MCF 10A (cell line): ENCODE measurements at regions not wholly inside any gene's neighbourhood (a gene's known extent, or its start where the extent isn't known, plus 50 kb on each side); places are given as distances from the start of the nearest gene placed in this dataset.

Experiments
- BruUV-seq: library from RNA; stranded (reverse); fragments of 400-500 nt; replicated peaks from 2 replicates; lab custom pipeline; 2021; lab: Mats Ljungman, UMichigan
- CTCF ChIA-PET: fragments of 300-600 bp; sonication (Branson Sonifier 250); formaldehyde crosslinking; extraction: SDS; loops from one replicate; lab custom pipeline; 2021; ENCODE audit warnings: antibody characterized with exemption, inconsistent platforms; lab: Yijun Ruan, JAX
- POLR2A ChIA-PET: fragments of 300-600, 350-650 bp; sonication (Branson Sonifier 250); formaldehyde crosslinking; extraction: SDS; loops from one replicate; lab custom pipeline; 2020; ENCODE audit warnings: antibody characterized with exemption, inconsistent platforms; lab: Yijun Ruan, JAX
- DNase-seq: peaks from one replicate; pipeline ENCODE4 v3.0.0-alpha.2; 2018; ENCODE audit not compliant: unreplicated experiment
- H3K27ac Mint-ChIP-seq: one replicate; pipeline ENCODE4 v1.8.0; 2022; ENCODE audit warnings: mild to moderate bottlenecking, low read depth, mixed read lengths; ENCODE audit not compliant: unreplicated experiment
- H3K27me3 Mint-ChIP-seq: one replicate; pipeline ENCODE4 v1.8.0; 2022; ENCODE audit warnings: mixed read lengths; ENCODE audit not compliant: insufficient read depth, unreplicated experiment
- H3K36me3 Mint-ChIP-seq: one replicate; pipeline ENCODE4 v1.8.0; 2022; ENCODE audit warnings: mild to moderate bottlenecking, moderate library complexity, mixed read lengths; ENCODE audit not compliant: insufficient read depth, unreplicated experiment
- H3K4me1 Mint-ChIP-seq: one replicate; pipeline ENCODE4 v1.8.0; 2022; ENCODE audit warnings: mixed read lengths; ENCODE audit not compliant: insufficient read depth, unreplicated experiment
- H3K4me3 Mint-ChIP-seq: one replicate; pipeline ENCODE4 v1.8.0; 2022; ENCODE audit warnings: mild to moderate bottlenecking, moderate library complexity, mixed read lengths; ENCODE audit not compliant: unreplicated experiment
- H3K9me3 Mint-ChIP-seq: one replicate; pipeline ENCODE4 v1.8.0; 2022; ENCODE audit warnings: mixed read lengths; ENCODE audit not compliant: unreplicated experiment
- CTCF ChIP-seq: fragments of 200-600 bp; IDR thresholded peaks from one replicate; pipeline ENCODE4 v1.8.0; 2022; ENCODE audit warnings: antibody characterized with exemption, mild to moderate bottlenecking; ENCODE audit not compliant: unreplicated experiment
- intact Hi-C: fragments of 100-400 bp; cut with micrococcal nuclease; formaldehyde crosslinking; loops from 2 replicates; pipeline ENCODE4 v1.14.1; 2022

DNA sequence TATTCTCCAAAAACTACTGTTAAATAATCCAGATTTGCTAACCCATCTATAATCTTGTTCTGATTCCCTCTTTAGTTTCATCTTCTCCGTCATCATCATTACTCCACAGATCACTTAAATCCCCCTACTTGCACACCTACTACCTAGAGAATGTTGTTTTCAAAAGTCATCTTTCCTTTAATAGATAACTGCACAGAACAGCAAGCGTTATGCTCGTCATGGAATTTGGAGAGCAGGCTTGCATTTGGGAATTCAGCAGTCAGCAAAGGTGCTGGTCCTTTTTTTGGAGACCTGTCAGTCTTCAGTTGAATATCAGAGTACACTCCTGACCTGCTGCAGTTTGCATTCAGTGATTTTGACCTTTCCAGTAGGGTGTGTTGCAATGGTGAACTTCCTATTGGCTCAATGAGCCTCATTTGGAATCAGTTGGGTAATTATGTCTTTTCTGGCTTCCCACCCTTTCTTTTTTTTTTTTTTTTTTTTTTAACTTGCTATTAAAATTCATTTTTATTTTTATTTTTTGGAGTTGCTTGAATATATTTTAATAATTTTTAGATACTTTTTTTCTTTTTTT is 110.6 kb downstream of the HNRNPLL start:
- ChIA-PET POLR2A (no interaction called here), CTCF (no interaction called here)
- Mint-ChIP-seq H3K4me1 (no peaks in the 10 kb centered on the region), H3K27ac (no peak overlapping the region), H3K4me3 (no peak overlapping the region), H3K9me3 (no peaks in the 10 kb centered on the region), H3K36me3 (no peaks in the 10 kb centered on the region), H3K27me3 (no peaks in the 10 kb centered on the region)
- no peak for DNase-seq
- TF ChIP-seq CTCF: no peak
- intact Hi-C loops: no loop called here
- BruUV-seq: no TSS peak

GRCh38 chr2:38491436-38491835 is 111.3 kb downstream of the HNRNPLL start:
- Mint-ChIP-seq H3K36me3 (no peaks in the 10 kb centered on the region), H3K27me3 (no peaks in the 10 kb centered on the region), H3K4me3 (no peak overlapping the region), H3K4me1 (no peaks in the 10 kb centered on the region), H3K27ac (no peak overlapping the region), H3K9me3 (no peaks in the 10 kb centered on the region)
- POLR2A ChIA-PET: interaction anchor here (0.7 kb wide), 1 partner anchor 12 kb away, joined by 3 read pairs; no protein-coding TSS in a partner anchor
- no peak for DNase-seq
- CTCF ChIA-PET: no interaction called here
- intact Hi-C loops: no loop called here
- TF ChIP-seq CTCF: no peak
- BruUV-seq: no TSS peak

GRCh38 chr2:38489846-38490245 is 112.8 kb upstream of the ATL2 start:
- H3K9me3 Mint-ChIP-seq: no peaks in the 10 kb centered on the region
- no peak overlapping the region for H3K27ac Mint-ChIP-seq
- H3K27me3 Mint-ChIP-seq: no peaks in the 10 kb centered on the region
- POLR2A ChIA-PET: no interaction called here
- CTCF ChIA-PET: interaction anchor here (1.2 kb wide), 1 partner anchor 174 kb away, joined by 3 read pairs; no protein-coding TSS in a partner anchor
- no peak for DNase-seq
- BruUV-seq: no TSS peak
- H3K4me1 Mint-ChIP-seq: no peaks in the 10 kb centered on the region
- H3K36me3 Mint-ChIP-seq: no peaks in the 10 kb centered on the region
- H3K4me3 Mint-ChIP-seq: no peak overlapping the region
- intact Hi-C loops: no loop called here
- TF ChIP-seq CTCF: no peak

DNA sequence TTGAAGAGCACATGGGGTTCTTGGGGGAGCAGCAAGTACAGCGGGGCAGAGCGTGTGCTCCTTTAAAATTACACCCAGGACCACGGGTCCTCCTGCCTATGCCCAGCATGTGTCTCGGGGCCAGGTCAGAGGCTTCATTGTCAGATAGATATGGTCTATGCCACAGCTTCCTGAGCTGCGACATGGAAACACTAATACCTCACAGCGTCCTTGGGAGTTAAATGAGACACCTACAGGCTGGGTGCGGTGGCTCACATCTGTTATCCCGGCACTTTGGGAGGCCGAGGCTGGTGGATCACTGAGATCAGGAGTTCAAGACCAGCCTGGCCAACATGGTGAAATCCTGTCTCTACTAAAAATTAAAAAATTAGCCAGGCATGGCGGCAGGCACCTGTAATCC is 110.8 kb upstream of the ATL2 start:
- ChIA-PET POLR2A (interaction anchor here (1.5 kb wide), 1 partner anchor 112 kb away, joined by 3 read pairs; no protein-coding TSS in a partner anchor), CTCF (no interaction called here)
- Mint-ChIP-seq H3K9me3 (no peaks in the 10 kb centered on the region), H3K4me3 (no peak overlapping the region), H3K4me1 (no peaks in the 10 kb centered on the region), H3K27ac (no peak overlapping the region), H3K27me3 (no peaks in the 10 kb centered on the region), H3K36me3 (no peaks in the 10 kb centered on the region)
- no peak for DNase-seq
- no peak for TF ChIP-seq CTCF
- no TSS peak for BruUV-seq
- intact Hi-C loops: no loop called here
